HFFc6 (cell line): ENCODE measurements at regions not wholly inside any gene's neighbourhood (a gene's known extent, or its start where the extent isn't known, plus 50 kb on each side); places are given as distances from the start of the nearest gene placed in this dataset.

Experiments
- DNase-seq: peaks from one replicate; pipeline ENCODE4 v3.0.0-alpha.2; 2018
- H3K27ac Mint-ChIP-seq: 2 replicates; pipeline ENCODE4 v1.8.0; 2020; ENCODE audit warnings: mild to moderate bottlenecking, mixed read lengths
- H3K27me3 Mint-ChIP-seq: 2 replicates; pipeline ENCODE4 v1.8.0; 2021; ENCODE audit warnings: mild to moderate bottlenecking, moderate library complexity, mixed read lengths; ENCODE audit not compliant: insufficient read depth
- H3K36me3 Mint-ChIP-seq: 2 replicates; pipeline ENCODE4 v1.8.0; 2021; ENCODE audit warnings: low read depth, mixed read lengths
- H3K4me1 Mint-ChIP-seq: 2 replicates; pipeline ENCODE4 v1.8.0; 2020; ENCODE audit warnings: low read depth, mixed read lengths
- H3K4me3 Mint-ChIP-seq: 2 replicates; pipeline ENCODE4 v1.8.0; 2020; ENCODE audit warnings: mild to moderate bottlenecking, moderate library complexity, mixed read lengths
- H3K9me3 Mint-ChIP-seq: 2 replicates; pipeline ENCODE4 v1.8.0; 2020; ENCODE audit warnings: mild to moderate bottlenecking, mixed read lengths
- CTCF ChIP-seq: fragments of 200-600 bp; sonication (generic); IDR thresholded peaks from 2 replicates; pipeline ENCODE4 v1.5.0; 2021; ENCODE audit warnings: antibody characterized with exemption, mild to moderate bottlenecking

GRCh38 chr14:103271189-103271588 lies 62.8 kb upstream of the EIF5 start:
- peaks cover 30% of the 10 kb centered on the region for H3K27me3 Mint-ChIP-seq
- H3K36me3 Mint-ChIP-seq, result 0 out of 2 replicates have a peak, but pooled peaks cover 5% of the 10 kb centered on the region
- H3K9me3 Mint-ChIP-seq, result peaks cover 5% of the 10 kb centered on the region
- no peak overlapping the region for H3K27ac Mint-ChIP-seq
- TF ChIP-seq CTCF, result no peak
- DNase-seq, result no peak
- H3K4me3 Mint-ChIP-seq, result no peak overlapping the region
- H3K4me1 Mint-ChIP-seq, result no peaks in the 10 kb centered on the region

- Mint-ChIP-seq H3K27me3 (peaks cover 34% of the 10 kb centered on the region), H3K4me1 (no peaks in the 10 kb centered on the region), H3K27ac (no peak overlapping the region), H3K4me3 (no peak overlapping the region), H3K36me3 (0 out of 2 replicates have a peak, but pooled peaks cover 5% of the 10 kb centered on the region), H3K9me3 (peaks cover 5% of the 10 kb centered on the region)
- DNase-seq, result no peak
- no peak for TF ChIP-seq CTCF
Observed at GRCh38 chr14:103273145-103273744, 60.8 kb upstream of the EIF5 start.

GRCh38 chr14:103273745-103274615 lies 60.1 kb upstream of the EIF5 start:
- no peak overlapping the region for H3K27ac Mint-ChIP-seq
- H3K9me3 Mint-ChIP-seq, result peaks cover 5% of the 10 kb centered on the region
- no peak overlapping the region for H3K4me3 Mint-ChIP-seq
- TF ChIP-seq CTCF, result no peak
- H3K36me3 Mint-ChIP-seq, result 0 out of 2 replicates have a peak, but pooled peaks cover 5% of the 10 kb centered on the region
- H3K4me1 Mint-ChIP-seq, result no peaks in the 10 kb centered on the region
- peaks cover 38% of the 10 kb centered on the region for H3K27me3 Mint-ChIP-seq
- DNase-seq, result no peak

GRCh38 chr14:103275000-103275399 lies 59.0 kb upstream of the EIF5 start:
- Mint-ChIP-seq H3K9me3 (peaks cover 5% of the 10 kb centered on the region), H3K4me1 (no peaks in the 10 kb centered on the region), H3K4me3 (no peak overlapping the region), H3K36me3 (0 out of 2 replicates have a peak, but pooled peaks cover 5% of the 10 kb centered on the region), H3K27me3 (peaks cover 33% of the 10 kb centered on the region), H3K27ac (no peak overlapping the region)
- TF ChIP-seq CTCF, result no peak
- no peak for DNase-seq

- Mint-ChIP-seq H3K4me3 (no peak overlapping the region), H3K9me3 (peaks cover 5% of the 10 kb centered on the region), H3K27ac (no peak overlapping the region), H3K27me3 (peaks cover 19% of the 10 kb centered on the region), H3K4me1 (peaks cover 15% of the 10 kb centered on the region), H3K36me3 (0 out of 2 replicates have a peak, but pooled peaks cover 5% of the 10 kb centered on the region)
- DNase-seq, result no peak
- no peak for TF ChIP-seq CTCF
Observed at GRCh38 chr14:103277931-103278330, 56.1 kb upstream of the EIF5 start.
